H4 (cell line): ENCODE measurements at regions not wholly inside any gene's neighbourhood (a gene's known extent, or its start where the extent isn't known, plus 50 kb on each side); places are given as distances from the start of the nearest gene placed in this dataset.

Experiments
- DNase-seq: peaks from one replicate; pipeline ENCODE4 v3.0.0-alpha.2; 2015; ENCODE audit warnings: low spot score

DNA sequence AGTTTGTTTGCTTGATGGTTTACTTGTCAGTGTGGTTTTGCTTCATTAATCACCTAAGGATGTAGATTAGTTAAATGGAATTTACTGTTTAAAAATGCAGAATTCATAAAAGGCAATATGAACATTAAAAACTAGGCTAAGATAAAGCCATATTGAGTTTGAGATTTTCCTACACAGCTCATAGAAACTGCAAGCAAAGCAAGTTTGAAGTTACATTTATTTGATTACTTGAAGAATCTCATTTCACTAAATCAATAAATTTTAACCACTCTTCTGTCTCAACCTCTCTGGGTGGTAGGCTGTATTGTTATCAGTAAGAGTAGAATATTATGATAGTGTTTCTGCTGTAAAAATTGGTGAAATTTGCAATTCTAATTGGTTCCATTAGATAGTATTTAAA, 1180.7 kb upstream of the SLC10A2 start:
- no peak for DNase-seq

DNA sequence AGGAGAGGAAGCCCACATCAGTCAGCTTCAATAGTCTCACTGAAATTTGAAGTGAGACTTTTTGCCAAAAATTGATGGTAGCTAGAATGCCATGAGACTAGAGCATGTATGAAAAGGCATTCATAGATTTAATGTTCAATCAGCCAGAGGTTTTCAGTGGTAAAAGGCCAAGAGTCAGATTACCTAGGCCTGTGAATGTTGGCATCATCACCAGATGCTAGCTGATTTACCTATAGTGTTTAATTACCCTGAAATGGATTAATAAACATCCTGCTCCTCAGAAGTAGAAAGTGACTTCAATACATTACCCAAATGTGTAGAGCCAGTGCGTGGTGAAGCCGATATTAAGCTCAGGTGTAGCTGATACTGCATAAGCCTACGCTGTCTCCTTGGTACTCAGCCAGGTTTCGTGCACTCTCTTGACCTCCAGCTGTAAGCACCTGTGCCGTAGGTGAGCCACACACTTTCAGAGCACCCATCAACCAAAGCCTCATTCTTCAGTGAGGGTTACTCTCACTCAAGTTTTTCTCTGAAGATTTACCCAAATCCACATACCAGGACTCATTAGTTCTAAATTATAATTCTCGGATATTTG, 1140.3 kb upstream of the SLC10A2 start:
- DNase-seq, result no peak

DNA sequence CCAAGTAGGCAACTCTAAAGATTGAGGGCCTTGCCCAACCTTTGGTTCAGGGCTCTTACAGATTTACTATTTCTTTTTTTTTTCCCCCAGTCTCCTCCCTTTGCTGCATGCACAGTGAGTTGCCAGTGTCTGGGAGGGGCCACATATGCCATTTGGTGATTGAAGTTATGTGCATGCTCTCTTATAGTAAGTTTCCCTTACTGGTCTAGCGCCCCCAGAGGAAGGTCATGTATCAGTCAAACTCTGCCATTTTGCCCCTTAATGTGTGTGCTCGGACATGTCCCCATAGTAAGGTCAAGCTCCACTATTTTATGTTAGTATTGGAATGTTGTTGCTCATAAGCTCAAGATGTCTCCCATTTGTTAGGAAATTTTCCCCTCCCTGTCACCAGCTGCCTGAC, 1138.0 kb upstream of the SLC10A2 start:
- DNase-seq, result no peak

DNA sequence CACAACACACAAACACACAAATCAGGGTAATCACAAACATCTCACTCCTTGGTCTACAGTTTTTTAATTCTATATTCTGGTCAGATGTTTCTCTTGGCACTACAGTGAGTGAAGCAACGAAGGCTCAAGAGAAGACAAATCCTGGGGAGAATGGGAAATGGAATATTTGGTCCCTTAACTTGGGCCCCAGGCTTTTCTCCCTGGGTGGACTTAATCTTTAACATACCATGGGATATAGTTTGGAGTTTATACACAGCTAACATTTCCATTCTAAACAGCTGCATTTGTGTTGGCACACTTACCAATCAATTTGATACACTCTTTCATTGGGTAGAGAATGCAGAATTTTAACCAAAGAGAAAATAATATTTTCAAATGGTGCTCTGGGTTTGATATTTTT, 1132.6 kb upstream of the SLC10A2 start:
- no peak for DNase-seq

DNA sequence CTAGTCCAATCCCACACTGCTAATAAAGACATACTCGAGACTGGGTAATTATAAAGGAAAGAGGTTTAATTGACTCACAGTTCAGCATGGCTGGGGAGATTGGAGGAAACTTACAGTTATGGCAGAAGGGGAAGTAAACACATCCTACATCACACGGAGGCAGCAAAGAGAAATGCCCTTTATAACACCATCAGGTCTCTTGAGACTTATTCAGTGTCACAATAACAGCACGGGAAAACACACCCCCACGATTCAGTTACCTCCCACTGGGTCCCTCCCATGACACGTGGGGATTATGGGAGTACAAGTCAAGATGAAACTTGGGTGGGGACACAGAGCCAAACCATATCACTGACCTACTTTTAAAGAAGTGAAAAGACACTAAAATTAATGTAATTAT, 1130.4 kb upstream of the SLC10A2 start:
- DNase-seq, result no peak

DNA sequence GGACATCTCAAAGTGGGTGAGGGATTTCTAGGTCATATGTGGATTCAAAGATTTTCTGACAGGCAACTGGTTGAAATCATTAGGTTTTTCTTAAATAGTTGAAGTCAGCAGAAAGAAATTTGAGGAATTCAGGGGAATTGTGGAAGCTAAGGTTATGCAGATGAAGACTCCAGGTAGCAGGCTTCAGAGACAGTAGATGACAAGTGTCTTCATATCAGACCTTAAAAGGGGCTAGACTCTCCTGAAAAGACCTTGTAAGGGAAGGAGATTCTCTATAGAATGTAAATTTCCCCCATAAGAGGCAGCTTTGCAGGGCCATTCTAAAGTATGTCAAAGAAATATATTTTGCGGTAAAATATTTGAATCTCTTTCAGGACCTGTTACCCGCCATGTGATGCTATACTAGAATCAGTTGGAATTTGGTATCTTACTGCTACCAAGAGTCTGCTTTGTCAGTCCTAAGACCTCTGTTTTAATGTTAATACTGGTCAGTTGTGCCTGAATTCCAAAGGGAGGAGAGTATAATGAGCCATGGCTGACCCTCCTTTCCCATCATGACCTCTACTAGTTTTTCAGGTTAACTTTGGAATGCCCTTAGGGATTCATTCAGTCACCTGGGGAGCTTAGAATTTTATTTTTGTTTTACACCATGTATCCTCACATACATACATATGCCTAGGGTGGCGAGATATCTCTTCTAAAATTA, 1115.5 kb upstream of the SLC10A2 start:
- no peak for DNase-seq

DNA sequence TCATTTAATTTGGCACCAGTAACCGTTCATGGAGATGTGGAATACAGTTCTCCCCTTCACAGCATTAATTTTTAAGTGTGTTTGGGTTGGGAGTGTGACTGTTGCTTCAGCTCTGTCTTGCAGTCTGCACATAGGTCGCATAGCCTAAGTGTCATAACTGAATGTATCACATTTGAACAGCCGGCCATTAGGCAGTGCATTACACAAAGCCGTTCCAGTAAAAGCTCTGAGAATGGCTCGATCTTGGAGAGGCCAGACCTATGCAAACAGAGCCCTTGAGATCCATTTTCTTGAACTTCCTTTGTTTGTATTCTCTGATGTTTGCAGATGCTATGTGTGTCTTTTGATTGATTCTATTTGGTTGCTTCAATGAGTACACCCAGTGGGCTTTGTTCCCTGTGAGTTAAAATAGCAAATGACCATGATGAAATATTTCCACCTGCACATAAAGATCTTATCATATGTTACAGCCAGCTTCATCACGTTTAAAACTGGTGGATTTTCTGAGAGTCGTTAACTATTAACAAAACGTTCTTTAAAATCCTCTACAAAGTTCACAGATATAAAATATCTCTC, 1104.9 kb upstream of the SLC10A2 start:
- DNase-seq, result no peak

DNA sequence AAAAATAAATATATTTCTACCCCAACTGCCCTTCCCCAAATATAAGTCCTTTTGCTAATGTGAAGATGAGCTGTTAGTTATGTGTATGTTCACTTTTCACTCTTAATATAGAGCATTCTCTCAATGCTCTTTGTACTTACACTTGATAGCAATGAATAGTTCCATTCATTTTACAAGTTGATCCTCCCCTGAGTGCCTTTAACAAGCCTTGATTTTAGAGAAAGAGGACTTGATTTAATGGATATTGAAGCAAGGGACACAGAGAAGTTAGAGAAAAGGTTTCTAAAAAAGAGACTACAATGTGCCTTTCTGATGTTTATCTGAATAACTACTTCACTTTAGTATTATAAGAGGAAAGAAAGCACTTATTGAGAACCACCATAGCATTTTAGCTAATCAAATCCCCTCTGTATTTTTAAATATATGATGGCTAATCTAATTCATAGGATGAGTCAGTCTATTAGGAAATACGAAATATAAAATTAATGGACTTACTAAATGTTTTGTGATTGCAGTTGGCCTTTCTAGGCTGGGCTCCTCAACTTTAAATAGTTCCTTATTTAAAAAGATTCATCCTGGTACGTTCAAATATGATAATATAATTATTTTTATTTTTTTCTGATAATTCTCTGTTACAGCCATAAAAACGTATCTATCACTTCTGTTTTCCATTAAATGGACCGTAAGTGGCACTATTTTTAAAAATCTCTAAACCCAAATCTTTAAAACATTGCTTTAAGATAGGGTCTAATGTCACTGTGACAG, 1097.8 kb upstream of the SLC10A2 start:
- DNase-seq, result no peak

DNA sequence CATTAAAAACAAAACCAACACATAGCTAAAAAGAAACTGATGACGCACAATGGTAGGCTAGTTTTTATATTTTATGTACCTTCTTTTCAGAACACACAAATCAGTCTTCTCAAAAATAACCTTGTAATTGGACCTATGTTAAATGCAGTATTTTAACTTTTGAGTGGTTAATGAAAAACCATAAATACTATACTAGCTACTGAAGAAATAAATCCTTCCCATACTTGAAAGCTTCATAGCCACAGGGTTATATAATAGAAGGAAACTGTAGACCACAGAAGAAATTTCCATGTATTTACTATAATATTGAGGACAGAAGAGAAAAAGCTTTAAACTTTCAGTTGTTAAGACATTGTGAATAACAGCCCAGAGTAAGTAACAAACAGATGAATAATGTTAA, 1094.3 kb upstream of the SLC10A2 start:
- no peak for DNase-seq

DNA sequence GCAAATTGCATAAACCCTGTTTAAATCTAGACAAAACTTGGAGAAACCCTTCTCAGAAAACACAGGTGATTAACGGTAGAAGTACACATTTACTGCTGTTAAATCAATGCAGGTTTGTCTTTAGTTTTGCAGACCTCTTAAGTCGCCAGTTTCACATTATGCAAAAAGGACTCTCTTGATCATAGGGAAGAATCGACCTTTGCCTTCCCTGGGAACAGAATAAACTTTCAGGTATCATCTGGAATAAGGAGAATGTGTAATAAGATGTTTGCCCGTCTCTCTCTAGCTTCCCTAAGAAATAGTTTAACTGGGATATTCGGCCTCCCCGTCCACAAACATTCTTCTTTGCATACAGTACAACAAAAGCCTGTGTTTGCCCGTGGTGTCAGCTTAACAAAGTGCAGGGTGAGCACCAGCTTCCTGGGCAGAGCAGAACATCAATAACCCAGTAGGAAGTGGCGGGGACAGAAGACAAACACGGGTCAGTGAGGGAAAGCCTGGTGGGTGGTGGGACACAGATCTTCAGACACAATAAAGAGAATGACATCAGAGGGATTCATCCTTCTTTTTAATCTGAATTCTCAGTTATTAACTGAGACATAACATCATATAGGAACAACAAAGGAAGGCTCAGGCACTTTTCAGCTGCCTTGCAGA, 1077.7 kb upstream of the SLC10A2 start:
- no peak for DNase-seq

DNA sequence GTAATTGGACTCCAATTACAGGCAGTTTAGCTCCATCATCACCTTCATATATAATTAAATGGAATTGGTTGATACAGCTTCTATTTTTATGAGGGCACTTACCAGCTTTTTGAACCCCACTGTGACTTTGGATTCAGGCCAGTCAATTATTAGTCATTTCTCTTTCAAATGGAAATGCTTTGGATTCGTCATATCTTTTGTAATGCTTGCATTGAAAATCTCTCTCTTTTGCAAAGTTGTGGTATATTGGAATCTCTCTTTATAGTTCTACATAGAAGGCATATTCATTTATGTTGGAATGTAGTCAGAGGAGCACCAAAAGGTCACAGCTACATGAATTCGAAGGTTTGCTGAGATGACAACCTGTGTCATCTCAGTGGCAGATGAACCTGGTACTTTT, 1074.3 kb upstream of the SLC10A2 start:
- no peak for DNase-seq

DNA sequence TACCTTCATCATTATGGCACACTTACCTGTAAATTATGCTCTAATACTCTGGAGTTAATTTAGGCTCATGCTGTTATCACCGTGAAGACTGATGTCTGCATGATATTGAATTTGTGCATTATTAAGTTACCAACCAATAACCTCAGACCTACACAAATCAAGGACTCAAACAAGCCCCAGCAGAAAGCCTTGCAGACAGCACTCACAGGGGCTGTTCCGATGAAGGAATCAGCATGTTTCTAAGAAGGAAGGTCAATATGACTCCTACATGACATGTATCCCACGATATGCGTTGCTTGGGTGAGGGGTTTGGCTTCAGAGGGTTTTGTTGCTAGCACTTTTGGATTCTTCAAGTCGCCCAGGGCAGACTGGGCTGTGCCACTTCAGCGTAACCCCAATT, 1071.2 kb upstream of the SLC10A2 start:
- no peak for DNase-seq

DNA sequence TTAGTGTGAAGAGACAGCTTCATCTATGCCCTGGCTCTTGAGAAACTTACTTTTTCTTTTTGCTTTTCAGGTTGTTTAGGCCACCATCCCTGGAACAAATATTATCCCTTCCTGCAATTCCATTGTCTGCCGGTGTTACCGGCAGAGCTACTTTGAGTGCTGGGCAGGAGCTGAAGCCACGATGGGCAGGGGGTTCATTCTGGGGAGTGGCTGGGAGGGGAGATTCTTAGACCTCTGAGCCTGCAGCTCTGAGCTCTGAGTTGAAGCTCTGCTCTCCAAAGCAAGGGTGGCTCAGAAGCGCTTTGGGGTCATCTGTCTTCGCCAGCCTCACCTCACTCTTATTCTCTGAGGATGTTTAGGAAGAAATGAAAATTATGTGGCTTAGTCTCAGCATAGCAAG, 1066.6 kb upstream of the SLC10A2 start:
- DNase-seq, result no peak

DNA sequence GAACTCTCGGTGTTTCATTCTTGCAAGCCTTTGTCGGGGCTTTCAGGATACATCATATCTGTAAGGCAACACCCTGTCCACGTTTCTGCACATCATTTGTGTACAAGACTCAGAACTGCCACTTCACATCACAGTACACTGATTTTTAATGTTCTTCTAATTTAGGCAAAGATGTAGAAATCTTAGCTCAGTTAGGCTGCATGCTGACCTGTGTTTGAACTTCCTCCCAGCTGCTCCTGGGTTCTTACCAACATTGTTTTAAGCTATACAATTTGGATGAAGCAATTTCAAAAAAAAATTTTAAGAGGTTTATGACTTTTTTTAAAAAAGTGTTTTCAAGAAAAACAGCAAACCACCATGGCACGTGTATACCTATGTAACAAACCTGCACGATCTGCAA, 1047.9 kb upstream of the SLC10A2 start:
- no peak for DNase-seq

DNA sequence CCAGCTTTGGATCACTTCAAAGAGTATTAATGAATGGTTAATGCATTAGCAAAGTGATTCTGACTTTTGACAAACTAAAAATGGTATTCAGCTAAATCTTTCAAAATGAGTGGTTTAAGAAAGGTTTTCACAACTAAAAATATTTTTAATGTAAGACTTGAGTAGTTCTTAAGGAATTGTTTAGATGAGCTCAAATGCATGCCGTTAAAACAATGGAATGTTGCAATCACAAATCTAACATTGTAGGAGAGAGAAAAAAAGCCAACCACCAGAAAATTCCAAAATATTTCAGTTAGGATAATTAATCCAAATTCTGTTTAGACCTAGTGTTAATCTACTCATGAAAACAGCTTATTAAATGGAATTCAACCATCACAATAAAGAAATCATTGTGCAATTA, 1044.8 kb upstream of the SLC10A2 start:
- DNase-seq, result no peak

DNA sequence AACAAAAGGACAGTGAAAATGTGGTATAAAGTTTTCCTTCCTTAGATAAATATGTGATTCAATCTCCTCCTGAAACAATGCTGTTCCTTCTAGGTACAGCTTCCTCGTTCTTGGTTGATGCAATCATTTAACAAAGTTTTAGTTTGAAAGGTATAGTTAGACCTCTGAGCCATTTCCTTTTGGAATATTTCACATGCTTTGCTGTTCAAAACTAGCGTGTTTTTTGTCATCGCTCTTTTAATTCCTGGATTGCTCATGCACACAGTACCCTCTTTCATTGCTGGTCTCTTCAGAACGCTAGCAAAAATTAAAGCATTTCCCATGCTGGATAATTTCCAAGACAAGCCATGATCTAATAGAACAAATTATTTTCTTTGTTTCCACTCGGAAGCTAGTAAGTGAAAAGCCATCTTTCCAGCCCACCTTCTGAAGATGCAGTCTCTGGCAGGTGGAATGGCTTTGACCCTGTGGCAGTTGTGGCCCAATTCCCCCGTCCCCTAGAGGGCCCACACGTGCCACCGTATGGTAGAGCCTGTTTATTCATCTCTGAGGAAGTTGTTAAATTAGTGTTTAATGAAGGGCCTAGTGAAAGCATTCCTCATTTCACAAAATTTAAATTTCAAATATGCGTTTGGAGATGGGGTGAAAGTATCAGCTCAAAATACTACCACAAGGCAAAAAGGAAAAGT, 1040.6 kb upstream of the SLC10A2 start:
- DNase-seq, result no peak

DNA sequence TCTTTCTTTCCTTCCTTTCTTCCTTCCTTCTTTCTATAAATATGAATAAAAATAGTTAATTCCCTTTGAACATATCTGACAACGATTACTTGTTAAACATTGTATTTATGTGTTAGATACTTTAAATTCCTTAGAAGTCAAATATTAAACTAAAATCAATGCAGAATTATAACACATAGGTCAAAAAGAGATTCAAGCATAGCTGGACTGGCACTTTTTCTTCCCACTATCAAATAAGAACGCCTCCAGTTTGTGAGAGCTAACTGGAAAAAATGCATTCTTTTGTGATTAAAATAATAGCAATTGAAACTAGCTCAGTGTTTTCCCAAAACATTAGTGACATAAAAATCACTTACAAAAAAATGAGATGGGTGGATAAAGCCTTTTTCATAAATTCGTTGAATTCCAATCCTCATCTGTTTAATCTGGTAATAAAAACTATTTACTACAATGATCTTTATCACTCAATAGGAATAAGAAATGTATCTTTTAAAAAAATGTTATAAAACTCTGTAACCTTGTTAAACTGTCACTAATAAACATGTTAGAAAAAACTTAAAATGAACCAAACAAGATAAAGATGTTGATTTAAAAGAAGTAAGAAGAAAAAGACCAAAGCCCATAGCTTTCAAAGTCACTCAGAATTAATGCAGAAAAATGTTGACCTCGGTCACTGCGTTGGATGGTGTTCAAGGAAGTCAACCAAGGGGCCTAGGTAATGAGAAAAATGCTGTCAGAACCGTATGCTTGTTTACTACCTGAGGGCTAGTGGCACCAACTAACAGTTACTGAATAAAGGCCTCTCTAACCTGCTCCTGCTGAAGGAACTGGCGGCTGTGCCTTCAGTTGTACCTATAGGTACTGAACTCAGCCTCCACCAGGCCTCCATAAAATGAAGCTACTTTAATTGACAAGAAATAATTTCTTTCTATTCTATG, 1039.5 kb upstream of the SLC10A2 start:
- no peak for DNase-seq

DNA sequence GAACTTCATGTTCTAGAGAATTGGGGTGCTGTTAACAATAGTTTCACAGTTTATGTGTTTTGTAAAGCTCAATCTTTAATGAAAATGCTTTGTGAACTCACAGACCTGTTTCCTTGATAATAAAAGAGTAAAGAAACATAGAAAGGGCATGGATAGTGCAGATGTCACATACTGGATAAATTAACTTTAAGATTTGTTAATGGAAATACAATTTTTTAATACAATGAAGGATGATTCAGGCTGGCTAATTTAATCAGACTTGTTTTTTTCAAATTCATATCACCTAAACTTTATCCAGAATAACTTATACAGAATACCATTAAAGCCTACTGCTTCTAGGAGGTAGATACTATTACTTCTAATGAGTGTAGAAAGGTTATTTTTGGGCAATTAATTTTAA, 1033.5 kb upstream of the SLC10A2 start:
- no peak for DNase-seq

DNA sequence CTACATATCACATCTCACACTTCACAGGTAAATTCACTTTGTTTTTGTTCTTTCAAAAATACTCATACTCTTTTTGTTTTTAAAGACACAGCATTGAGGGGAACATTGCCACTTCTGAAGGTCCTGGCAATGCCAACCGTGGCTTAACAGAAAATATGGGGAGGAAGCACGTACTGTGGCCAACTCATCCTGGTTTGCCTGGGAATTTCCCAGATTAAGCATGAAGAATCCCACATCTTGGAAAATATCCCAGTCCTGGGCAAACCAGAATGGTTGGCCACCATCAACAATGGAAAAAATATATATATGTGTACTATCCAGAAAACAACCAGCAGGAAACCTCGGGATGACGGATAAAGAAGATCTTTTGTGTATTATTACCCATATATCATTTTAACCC, 1032.2 kb upstream of the SLC10A2 start:
- no peak for DNase-seq

DNA sequence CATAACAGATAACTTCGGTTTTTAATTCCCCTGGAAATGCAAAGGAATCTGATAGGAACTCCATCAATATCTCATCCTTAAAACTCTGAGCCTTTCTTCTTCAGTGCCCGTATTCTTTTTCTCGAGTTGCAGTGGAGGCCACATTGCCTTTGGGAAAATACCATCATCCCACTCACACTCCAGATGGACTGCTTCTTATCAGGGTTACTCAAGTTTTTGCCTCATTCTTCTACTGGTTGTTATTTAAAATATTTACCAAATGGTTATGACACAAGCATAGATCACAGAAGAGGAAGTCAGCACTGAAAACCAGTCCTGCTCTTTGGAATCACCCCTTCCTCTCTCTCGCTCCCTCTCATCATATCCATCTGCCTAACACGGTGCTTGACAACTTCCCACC, 1020.5 kb upstream of the SLC10A2 start:
- DNase-seq, result peak; percentile 8

DNA sequence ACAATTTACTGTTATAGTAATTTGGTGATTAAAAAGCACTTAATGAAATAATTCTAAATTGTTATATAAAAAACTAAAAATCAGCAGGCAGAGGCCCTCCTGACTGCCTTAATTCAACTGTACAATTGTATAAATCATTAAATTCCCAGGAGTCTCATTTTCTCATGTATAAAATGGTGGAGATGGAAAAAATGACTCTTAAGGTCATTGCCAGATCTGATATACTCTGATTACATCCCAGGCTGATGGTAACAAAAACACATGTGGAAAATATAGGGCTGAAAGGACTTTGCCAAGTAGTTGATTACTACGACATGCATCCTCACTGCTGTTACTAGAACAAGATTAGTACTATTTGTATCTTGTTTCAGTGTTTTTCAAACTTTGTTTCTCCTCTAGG, 1020.0 kb upstream of the SLC10A2 start:
- DNase-seq, result peak; percentile 44
